ENCODE measurements at regions not wholly inside any gene's neighbourhood (a gene's known extent, or its start where the extent isn't known, plus 50 kb on each side); places are given as distances from the start of the nearest gene placed in this dataset.
A peak's percentile ranks its signal among the peaks of the same experiment; 100 is the strongest.
"Not testable (repeated sequence)": the region's sequence is repeated elsewhere in the genome, so short reads cannot be mapped to it uniquely, and the experiment has no call there.

- DNase-seq, result no peak
Observed at GRCh38 chr18:1045658-1046057, 141.0 kb downstream of the ADCYAP1 start.

DNA sequence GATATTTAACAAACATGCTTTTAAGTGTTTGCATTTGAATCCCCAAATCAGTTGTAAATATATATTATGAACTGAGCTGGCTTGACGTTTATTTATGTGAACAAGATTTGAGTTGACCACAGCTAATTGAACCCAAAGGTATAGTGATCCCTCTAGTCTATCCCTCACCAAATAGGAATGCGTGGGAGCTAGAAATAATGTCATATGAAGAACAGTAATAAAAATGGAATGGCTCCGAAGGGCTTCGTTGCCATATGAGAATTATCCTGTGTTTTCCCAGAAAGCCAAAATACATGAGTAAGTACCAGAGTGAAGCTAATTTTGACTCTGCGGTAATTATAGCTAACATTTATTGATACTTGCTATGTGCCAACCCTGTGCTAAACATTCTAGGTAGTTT is 142.7 kb downstream of the ADCYAP1 start:
- no peak for DNase-seq

- DNase-seq, result no peak
Observed at GRCh38 chr18:1048032-1048431, 143.4 kb downstream of the ADCYAP1 start.

DNA sequence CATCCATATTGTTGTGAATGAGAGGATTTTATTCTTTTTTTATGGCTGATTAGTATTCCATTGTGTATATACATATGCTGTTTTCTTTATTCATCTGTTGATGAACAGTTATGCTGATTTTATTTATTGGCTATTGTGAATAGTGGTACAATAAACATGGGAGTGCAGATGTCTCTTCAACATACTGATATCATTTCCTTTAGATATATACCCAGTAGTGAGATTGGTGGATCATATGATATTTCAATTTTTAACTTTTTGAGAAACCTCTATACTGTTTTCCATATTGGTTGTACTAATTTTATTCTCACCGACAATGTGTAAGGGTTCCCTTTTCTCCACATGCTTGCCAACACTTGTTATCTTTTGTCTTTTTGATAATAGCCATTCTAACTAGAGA is 144.5 kb downstream of the ADCYAP1 start:
- no peak for DNase-seq

- no peak for DNase-seq
Observed at GRCh38 chr18:1050012-1050657, 145.5 kb downstream of the ADCYAP1 start.

GRCh38 chr18:1052301-1052700 is 147.6 kb downstream of the ADCYAP1 start:
- no peak for DNase-seq

- no peak for DNase-seq
Observed at GRCh38 chr18:1053331-1054315, 149.0 kb downstream of the ADCYAP1 start.

GRCh38 chr18:1056404-1056803 is 151.7 kb downstream of the ADCYAP1 start:
- DNase-seq, result no peak

DNA sequence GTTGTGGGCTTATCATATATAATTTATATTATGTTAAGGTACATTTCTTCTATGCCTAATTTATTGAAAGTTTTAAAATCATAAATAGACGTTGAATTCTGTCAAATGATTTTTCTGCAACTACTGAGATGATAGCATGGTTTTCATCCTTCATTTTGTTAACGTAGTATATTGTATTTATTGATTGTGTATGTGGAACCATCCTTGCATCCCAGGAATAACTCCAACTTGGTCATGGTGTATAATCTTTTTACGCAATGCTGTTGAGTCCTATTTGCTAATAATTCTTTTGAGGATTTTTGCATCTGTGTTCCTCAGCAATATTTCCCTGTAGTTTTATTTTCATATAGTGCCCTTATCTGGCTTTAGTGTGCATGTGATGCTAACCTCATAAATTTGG is 152.7 kb downstream of the ADCYAP1 start:
- DNase-seq, result no peak

DNA sequence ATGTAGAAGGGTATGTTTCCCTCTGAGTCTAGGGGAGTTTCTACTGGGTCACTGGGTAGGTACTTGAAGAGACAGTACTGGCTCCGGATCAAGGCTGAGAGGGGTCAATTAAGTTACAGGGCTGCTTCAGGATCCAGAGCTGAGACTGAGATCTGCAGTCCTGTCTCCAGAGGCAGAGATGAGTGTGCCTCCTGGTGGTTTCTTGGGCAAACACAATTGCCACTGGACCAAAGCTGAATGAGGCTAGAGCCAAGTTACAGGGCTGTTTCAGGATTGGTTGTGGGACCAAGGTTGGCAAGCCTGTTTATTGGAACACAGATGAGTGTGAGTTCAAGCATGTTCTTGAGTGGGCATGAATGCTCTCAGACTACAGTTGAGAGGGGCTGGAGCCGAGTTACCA is 157.9 kb downstream of the ADCYAP1 start:
- no peak for DNase-seq

DNA sequence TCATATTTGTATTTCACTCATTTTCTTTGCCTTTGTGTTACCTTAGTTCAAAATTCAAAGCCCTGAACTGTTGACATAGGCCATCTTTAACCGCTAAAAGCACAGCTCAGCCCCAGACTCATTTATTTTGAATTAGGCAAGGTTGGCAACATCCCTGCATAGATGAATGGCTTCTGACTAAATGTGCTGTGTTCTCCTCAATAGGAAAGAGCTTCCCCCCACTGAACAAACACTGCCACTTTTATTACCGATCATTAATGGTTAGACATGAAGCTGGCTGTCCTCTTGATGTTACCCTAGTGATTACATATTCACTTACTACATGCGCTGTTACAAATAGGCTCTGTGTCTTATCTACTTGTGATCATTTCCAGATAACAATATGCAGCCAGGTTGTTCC is 170.7 kb downstream of the ADCYAP1 start:
- no peak for DNase-seq

- no peak for DNase-seq
Observed at GRCh38 chr18:1075876-1076275, 171.2 kb downstream of the ADCYAP1 start.

- no peak for DNase-seq
Observed at GRCh38 chr18:1078301-1078700, 173.6 kb downstream of the ADCYAP1 start.

DNA sequence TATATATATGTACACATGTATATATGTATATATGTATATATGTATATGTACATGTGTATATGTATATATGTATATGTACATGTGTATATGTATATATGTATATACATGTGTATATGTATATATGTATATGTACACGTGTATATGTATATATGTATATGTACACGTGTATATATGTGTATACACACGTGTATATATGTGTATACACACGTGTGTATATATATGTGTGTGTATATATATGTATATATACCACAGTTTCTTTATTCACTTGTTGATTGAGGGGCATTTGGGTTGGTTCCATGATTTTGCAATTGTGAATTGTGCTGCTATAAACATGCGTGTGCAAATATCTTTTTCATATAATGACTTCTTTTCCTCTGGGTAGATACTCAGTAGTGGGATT is 179.0 kb downstream of the ADCYAP1 start:
- not testable (repeated sequence) for DNase-seq

DNA sequence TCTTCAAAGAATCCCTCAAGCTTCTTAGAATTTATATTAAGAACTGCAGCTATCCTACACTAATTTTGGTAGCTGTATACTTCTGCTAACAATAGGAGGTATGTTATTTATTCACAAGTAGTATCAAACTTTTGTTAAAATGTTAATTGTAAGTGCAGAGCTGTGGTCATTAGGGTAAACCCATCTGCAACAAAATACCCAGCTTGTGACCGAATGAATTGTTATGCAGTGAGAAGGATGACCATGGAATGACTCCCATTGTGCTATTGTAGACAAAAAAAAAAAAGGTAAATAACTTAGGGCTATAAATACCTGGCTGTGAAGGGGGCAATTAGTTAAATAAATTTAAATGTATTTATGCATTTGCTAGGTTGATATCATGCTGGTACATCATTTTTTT is 186.1 kb downstream of the ADCYAP1 start:
- DNase-seq, result no peak

DNA sequence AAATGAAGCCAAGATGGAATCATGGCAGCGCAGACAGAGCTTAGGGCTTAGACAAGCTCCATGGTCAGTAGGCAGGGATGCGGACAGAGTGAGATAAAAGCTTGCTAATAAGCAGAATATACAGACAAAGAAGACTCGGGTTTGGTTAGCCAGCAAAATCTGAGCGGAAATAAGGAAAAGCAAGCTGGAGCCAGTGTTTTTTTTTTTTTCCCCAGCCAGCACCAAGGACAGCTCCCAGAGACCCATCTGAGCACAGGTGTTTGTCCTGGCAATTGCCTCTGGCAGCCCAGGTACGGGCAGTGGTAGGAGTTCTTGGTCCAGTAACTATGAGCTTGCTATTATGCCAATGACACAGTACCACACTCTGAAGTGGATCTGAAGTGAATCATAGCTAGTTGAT is 187.6 kb downstream of the ADCYAP1 start:
- DNase-seq, result no peak

GRCh38 chr18:1094409-1094808 is 189.7 kb downstream of the ADCYAP1 start:
- DNase-seq, result peak; percentile 1

- DNase-seq, result not testable (repeated sequence)
Observed at GRCh38 chr18:1097991-1098735, 193.5 kb downstream of the ADCYAP1 start.

GRCh38 chr18:1102848-1103247 is 198.2 kb downstream of the ADCYAP1 start:
- no peak for DNase-seq

DNA sequence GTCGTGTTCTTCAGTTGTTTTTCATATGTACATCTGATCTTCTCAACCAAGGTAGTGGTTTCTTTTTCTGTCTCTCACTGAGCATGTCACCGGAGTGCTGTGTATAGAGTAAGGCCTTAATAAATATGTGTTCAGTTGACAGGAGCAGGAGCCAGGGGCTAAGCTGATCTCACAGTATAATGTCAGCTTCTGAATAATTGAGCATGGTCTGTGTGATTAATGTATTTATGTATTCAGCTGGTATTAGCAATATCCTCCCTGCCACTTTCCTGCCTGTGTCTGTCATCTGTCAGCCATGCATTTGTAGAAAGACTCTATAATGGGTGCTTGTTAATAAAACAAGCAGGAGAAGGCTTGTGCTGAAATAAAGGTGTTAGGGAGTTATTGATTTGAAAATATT is 198.9 kb downstream of the ADCYAP1 start:
- no peak for DNase-seq

GRCh38 chr18:1104181-1104881 is 199.7 kb downstream of the ADCYAP1 start:
- no peak for DNase-seq

DNA sequence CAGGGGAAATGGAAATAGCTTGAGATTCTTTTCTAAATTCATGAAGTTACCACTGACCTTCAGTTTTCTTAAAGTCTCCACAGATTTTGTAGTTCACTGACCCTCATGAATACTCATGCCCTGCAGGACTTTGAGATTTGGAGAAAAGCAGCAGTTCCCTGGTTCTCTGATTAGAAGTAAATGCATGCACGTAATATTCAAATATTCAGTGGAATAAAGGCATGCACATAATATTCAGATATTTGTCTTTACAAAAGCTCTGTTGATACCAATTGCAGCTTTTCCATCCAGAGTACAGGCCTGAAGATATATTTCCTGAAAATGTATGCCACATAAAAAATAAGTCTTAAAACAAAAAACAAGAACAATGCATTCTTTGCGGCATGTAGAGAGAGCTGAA is 219.8 kb downstream of the ADCYAP1 start:
- no peak for DNase-seq

All from occipital lobe (tissue), 1 donor.